GM18508 (cell line): ENCODE measurements at regions not wholly inside any gene's neighbourhood (a gene's known extent, or its start where the extent isn't known, plus 50 kb on each side); places are given as distances from the start of the nearest gene placed in this dataset.
"Not testable (repeated sequence)": the region's sequence is repeated elsewhere in the genome, so short reads cannot be mapped to it uniquely, and the experiment has no call there.

Experiments
- ATAC-seq: cut with Tn5 transposase; IDR thresholded peaks from one replicate; pipeline ENCODE4 v1.9.1; 2021; ENCODE audit warnings: moderate number of reproducible peaks; ENCODE audit not compliant: insufficient read depth, unreplicated experiment

GRCh38 chr1:187848321-187848720 lies 1019.6 kb downstream of the PLA2G4A start:
- no peak for ATAC-seq

- not testable (repeated sequence) for ATAC-seq
These were observed 1021.4 kb downstream of the PLA2G4A start for GRCh38 chr1:187850146-187850545.

DNA sequence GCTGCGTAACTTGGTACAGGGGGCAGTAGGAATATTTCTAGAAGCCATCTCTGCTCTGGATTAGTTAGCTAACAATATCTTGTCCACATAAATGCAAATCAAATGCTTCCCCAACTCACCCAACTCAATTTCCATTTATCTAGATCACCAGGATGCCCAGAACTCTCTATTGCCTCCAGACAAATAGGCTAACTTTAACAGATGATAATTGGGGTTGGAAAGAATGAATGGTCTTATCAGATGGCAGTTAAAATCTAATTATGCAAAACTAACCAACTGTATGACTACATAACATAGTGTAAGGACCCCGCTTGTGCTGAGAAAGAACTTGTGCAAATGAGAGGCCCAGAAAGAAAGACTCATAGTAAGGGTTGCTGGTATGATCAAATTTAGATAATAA lies 1024.8 kb downstream of the PLA2G4A start:
- no peak for ATAC-seq

DNA sequence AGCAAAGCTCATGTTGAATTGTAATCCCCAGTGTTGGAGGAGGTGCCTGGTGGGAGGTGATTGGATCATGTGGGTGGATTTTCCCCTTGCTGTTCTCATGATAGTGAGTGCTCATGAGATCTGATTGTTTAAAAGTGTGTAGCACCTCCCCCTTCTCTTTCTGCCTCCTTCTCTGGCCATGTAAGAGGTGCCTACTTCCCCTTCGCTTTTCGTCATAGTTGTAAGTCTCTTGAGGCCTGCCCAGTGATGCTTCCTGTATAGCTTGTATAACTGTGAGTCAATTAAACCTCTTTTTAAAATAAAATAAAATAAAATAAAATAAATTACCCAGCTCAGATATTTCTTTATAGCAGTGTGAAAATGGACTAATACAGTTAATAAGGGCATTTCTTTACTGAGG lies 1025.7 kb downstream of the PLA2G4A start:
- ATAC-seq, result no peak

GRCh38 chr1:187862506-187862905 lies 1033.8 kb downstream of the PLA2G4A start:
- ATAC-seq, result no peak

DNA sequence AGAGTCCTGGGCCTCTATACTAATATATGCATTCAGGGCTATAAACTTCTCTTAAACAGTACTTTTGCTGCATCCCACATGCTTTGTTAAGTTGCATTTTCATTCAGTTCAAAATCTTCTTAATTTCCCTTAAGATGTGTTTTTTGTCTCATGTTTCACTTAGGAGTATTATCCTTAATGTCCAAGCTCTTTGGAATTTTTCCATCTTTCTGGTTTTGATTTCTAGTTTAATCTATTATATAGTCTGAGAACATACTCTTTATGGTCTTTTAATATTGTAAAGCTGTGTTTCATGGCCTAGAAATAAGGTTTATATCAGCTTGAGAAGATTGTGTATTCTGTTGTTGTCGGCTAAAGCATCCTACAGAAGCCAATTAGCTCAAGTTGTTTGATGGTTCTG lies 1041.8 kb downstream of the PLA2G4A start:
- ATAC-seq, result no peak

- ATAC-seq, result no peak
These were observed 1042.6 kb downstream of the PLA2G4A start for GRCh38 chr1:187871177-187871845.

GRCh38 chr1:187872550-187872949 lies 1043.8 kb downstream of the PLA2G4A start:
- no peak for ATAC-seq

DNA sequence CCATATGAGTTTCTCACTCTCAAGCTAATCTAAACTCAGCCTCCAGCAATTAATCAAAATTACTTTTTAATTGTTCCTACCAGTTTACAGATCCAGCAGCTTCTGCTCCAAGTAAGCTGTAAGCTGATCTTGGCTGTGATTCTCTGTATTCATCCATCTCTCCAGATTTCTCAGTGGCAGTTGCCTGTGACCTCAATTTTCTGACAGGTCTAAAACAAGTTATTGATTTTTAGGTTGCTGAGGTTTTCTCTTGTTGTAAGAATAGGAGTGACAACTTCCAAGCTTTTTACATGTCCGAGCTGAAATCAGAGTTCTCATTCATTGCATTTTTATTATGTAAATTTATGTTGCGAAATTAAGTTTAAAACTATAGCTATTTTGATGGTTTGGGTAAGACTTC lies 1044.4 kb downstream of the PLA2G4A start:
- ATAC-seq, result no peak

GRCh38 chr1:187876775-187877174 lies 1048.0 kb downstream of the PLA2G4A start:
- ATAC-seq, result no peak

DNA sequence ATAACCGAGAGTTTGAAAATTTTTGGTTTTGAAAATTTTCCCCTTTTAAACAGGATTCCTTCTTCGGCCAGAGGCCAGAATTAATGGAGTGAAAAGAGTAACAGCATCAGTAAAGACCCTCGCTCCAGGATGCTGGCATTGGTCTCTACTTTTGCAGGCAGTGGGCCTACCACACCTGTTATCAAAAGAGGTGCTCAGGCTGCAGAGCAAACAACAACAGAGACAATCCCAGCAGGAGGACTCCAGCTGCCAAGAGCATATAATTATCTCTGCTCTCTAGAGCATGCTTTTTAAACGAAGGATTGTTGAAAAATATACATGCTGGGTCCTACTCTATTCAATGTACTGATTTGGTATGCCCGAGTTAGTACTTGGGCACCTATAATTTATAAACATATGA lies 1048.5 kb downstream of the PLA2G4A start:
- no peak for ATAC-seq

- ATAC-seq, result no peak
These were observed 1050.1 kb downstream of the PLA2G4A start for GRCh38 chr1:187878883-187879282.

DNA sequence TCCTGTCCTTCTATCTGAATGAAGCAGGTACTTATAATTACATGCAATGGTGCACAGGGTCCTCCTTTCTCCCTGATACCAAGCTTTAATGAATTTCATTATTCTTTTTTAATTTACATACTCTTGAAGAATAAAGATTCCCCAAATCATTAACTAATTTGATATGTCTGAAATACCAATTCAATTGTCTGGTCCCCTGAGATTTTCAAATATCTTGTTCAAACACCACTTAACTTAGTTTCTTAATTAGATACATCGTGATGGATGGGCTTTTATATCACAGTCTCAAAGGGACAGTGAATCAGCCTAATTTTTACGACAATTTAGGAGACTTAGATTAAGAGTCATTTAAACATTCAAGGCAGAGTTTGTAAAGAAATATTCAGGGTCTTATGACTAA lies 1054.6 kb downstream of the PLA2G4A start:
- ATAC-seq, result no peak

- no peak for ATAC-seq
These were observed 1063.4 kb downstream of the PLA2G4A start for GRCh38 chr1:187891993-187892682.

DNA sequence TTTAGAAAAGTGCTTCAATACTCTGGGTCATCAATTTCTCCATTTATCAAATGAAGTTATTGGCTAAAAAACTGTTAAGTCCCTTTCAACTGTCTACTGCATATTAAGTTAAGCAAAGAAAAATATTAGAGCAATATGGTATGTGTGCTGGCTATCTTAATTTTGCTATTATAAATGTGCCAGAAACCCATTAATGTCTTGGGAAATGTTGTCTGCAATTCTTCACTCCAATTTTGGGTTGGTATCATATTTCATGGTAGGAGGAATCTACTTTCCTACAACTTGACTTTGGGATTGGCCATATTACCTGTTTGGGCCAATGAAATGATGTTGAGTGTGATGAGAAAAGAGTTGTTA lies 1063.9 kb downstream of the PLA2G4A start:
- no peak for ATAC-seq

DNA sequence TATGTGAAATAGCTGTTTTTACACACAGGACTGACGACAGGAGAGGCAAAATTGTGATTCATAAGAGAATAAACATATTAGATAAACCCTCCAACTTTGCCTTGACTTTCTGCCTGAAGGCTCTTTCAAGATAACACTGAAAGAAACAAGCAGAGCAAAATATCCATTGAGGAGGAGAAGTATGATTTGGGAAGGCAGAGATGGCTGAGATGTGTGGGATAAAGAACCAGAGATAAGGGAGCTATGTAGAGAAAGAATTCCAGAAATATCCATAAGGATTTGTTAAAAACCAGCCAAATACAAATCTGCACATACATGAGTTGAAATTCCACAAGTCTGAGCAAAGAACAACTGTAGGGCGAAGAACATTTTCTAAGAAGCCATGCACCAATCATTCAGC lies 1064.7 kb downstream of the PLA2G4A start:
- no peak for ATAC-seq

DNA sequence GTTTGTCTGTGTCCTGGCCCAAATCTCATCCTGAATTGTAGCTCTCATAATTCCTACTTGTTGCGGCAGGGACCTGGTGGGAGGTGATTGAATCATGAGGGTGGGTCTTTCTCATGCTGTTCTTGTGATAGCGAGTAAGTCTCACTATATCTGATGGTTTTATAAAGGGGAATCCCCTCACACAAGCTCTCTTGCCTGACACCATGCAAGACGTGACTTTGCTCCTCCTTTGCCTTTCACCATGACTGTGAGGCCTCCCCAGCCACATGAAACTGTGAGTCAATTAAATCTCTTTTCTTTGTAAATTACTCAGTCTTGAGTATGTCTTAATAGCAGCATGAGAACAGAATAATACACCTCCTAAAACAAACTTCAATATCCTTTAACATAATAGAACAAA lies 1065.6 kb downstream of the PLA2G4A start:
- ATAC-seq, result no peak

DNA sequence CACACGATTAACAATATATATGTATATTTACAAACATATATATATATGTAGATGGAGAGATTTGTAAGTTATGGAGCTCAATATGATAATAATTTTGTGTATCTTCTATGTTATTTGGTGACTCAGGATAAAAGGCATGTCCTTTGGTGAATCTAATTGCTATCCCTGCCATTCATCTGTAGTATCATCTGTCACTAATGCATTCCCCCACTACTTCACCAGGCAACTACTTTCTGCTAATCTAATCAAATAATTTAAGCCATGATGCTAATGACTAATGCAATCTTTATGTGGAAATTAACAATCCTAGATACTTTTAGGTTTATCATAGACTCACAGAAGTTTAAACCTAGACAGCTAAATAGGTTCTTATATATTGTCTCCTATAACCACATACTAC lies 1074.5 kb downstream of the PLA2G4A start:
- ATAC-seq, result no peak

GRCh38 chr1:187909382-187909781 lies 1080.6 kb downstream of the PLA2G4A start:
- no peak for ATAC-seq

DNA sequence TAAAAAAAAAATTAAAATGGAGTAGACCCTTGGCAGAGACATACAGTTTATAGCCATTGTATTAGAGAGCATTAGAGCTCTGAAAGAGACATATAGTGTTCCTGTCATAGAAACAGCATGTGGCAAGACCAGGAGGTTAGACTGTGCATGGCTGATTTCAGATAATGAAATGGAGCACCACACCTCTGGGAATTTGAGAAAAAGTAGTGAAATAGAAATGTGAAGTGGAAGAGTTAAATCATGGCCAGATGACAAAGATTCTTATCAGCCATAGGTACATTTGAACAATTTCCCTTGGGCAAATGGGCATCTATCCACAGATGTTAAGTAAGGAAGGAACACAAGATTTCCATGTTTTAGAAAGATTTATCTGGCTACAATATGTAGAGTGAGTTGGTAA lies 1083.1 kb downstream of the PLA2G4A start:
- no peak for ATAC-seq

- ATAC-seq, result no peak
These were observed 1092.2 kb downstream of the PLA2G4A start for GRCh38 chr1:187920976-187921375.

DNA sequence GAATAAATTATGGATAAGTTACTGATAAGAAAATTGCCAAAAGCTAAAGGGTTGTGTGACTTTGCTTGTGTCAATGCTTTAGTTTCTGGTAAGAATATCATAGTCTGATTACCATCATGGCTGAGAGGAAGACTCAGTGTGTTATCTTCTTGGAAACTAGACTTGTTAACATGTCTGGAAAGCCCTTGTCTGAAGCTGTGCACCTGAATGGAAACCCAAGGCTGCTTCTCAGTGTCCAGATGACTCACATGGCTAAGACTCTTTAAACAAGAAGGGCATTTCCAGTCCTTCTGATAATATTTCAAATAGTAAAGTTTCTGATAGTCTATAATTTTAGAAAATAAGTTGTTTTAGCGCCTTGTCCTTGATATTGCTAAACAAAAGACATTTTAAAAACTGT lies 1092.7 kb downstream of the PLA2G4A start:
- ATAC-seq, result no peak
